HG03175 (cell line): ENCODE measurements at regions not wholly inside any gene's neighbourhood (a gene's known extent, or its start where the extent isn't known, plus 50 kb on each side); places are given as distances from the start of the nearest gene placed in this dataset.

Experiments used
- ATAC-seq: cut with Tn5 transposase; IDR thresholded peaks from one replicate; pipeline ENCODE4 v1.9.1; 2021; ENCODE audit warnings: mild to moderate bottlenecking, moderate library complexity; ENCODE audit not compliant: unreplicated experiment

DNA sequence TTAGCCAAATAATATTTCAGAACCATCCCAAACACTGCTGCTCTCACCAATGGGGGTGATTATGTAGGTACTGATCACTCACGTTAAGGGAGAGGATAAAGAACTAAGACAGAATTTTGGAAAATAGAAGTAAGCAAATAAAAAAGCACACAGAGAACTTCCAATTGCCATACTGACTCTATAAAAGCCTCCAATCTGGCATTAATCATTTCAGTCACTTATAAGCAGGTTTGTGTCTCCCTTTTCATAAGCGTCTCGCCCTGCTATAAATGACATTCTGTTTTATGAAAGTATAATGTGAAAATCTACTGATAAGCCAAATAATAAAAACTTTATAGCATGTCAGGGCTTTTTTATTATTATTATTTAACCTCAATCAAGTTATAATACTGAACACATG lies 435.2 kb downstream of the ETNK1 start:
- ATAC-seq = no peak

DNA sequence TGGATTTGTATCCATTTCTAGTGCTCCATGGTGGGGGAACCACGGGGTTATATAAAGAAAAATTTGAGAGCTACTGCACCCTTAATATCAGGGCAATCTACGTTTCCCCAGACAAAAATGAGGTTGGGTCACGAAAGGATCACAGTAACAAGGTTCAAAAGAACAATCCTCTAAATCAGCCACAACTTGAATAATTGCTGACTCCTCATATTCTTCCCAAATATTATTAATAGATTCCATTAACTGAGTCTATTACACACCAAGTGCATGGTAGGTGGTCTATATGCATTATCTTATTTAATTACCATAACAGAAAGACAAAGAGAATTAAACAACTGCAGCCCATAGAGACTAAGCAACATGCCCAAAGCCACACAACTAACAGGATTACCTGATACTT lies 438.2 kb downstream of the ETNK1 start:
- no peak for ATAC-seq

DNA sequence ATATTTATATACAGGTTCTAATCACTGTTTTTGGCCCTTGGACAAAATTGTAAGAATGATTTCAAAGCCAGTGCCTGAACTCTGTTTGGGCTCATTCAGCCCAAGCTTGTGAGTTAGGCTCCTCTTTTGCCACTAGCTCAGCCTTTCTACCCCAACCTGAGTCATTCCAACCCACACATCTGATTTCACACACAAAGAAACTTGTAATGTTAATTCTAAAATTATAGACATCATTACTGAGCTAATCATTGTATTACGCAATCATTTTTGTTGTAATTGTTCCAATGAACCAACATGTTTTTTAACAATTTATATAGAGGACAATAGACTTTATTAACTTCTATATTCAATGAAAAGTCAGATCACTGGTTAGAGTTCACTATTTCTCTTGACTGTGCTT lies 441.1 kb downstream of the ETNK1 start:
- no peak for ATAC-seq

DNA sequence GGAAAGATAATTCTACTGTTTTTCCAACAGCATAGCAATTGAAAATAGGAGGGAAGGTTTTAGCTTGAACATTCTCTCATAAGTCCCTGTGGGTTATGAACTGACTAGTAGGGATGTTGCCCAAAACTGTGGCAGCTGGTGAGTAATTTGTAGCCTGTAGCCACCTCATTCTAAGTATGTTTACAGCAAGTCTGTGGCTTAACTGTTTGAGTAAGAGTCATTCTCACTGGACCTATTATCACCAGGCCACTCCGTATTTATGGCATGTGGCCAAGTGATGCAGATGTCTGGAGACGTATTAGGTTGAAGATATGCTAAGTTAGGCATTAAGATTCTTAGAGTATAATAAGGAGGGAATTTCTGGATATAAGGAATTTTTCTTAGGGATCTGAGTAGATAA lies 458.3 kb downstream of the ETNK1 start:
- ATAC-seq = peak; percentile 57

DNA sequence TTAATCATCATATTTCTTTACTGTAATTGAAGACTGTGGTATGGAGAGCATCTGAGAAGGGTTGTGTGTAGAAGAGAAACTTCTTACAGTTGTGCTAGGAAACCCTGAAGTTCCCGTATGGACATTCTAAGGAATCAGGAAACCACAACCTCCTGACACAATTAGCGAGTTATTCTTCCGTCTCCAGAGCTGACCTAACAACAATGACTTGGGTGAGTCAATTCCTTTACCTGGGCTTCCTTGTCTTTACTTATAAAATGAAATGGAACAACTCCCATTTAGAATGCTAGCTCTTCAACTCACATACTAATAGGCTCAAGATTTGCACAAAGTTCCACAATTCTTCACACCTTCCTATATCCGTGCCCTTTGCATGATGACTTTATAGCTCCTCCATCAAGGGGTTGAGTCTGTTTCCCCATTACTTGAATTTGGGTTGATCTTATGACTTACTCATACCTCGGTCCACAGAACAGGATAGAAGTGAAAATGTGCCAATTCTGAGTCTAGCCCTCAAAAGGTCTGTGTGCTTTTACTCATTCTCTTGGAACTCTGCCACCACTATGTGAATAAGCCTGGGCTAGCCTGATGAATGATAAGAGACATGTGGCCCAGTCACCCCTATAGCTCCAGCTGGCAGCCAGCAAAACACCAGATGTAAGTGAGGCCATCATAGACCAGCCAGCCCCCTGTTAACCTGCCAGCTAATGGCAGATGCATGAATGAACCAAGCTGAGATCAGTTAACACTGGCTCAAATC lies 459.4 kb downstream of the ETNK1 start:
- no peak for ATAC-seq

DNA sequence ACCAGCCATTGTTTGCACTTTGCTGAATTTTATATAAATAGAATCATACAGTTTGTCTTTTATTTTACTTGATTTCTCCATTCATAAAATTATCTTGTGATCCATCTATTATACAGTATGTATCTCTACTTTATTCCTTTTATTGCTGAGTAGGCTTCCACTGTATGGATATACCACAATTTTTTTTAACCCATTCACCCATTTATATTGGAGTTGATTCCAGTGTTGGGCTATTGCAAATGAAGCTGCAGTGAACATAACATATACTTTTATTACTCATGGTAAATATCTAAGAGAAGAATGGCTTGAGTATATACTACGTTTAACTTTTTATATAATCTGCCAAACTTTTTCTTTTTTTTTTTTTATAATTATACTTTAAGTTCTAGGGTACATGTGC lies 463.6 kb downstream of the ETNK1 start:
- no peak for ATAC-seq

DNA sequence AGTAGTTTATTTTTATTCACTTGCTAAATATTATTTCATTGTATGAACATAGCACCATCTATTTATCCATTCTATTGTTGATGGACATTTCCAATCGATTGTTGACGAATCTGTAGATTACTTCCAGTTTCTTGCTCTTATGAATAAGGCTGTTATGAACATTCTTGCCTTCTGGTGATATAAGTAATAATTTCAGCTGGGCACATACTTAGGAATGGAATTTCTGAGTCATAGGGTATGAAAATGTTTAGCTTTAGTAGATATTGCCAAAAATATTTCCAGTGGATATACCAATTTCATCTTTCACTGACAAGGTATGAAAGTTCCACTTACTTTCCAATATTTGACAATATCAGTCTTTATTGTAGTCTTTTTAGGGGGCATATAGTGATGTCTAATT lies 468.5 kb downstream of the ETNK1 start:
- no peak for ATAC-seq

DNA sequence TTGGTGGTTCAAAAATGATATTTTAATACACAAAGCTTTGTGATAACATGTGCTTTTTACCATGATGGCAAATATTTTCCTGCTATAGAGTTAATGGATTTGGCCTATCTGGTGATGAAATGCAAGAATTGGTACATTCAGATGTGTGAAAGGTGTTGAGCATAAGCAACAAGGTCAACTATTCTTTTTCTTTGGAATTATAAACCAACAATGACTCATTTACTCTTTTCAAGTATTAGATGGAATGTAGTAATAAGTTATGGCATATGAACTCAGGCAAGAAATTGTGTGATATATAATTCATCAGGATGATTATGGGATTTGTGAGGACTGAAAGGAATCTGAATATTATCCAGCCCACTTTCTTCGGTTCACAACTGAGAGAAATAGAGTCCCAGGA lies 471.4 kb downstream of the ETNK1 start:
- ATAC-seq = no peak

DNA sequence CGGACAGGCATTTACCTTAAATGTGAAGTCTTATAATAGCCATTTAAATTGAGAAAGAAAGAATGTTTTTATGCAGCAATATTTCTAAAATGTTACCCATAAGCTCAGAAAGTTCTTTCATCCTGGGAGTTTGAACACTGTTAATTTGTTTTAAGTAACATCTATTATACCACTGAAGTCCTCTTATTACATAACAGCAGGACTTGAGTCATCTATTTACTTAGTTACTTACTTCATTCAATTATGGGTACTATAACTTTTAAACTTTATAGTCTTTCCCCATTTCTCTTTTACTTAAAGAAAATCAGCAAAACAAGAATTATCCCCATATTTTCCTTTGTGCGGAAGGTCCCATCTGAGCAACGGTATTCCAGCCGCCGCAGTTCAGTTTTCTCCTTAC lies 473.1 kb downstream of the ETNK1 start:
- no peak for ATAC-seq

DNA sequence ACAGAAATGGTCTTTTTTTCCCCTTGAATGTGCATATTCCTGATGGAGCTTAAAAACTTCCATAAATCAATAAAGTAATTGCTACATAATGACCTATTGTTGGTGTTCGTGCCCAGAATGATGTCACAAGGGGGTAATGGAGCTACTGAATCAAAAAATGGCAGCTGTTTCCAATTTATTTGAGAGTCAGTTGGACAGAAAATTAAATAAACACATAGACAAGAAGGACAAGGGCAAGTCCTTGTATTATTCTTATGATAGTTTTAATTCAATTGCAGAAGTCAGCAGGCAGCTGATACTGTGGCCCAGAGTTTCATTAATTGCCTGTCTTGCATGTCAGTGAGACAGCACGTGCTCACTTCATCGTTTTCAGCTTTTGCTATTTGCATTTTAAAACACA lies 473.5 kb downstream of the ETNK1 start:
- no peak for ATAC-seq

DNA sequence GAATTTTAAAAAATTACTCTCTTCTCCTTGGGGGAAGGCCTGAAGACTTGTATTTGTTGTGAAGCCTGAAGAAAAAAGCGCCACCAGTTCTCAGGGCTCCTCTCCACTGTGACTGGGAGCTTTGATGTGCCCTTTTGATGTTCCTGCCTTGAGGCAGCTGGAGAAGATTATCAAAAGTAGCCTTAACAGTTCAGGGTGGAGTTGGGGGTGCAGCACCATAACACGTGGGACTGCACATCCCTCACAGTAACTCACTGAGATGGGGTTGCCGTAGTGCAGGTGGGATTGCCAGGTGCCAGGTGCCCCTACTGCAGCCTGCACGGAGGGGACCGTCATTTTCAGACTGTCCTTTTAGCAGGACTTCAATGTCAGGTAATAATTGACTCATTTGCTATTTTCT lies 474.1 kb downstream of the ETNK1 start:
- no peak for ATAC-seq

DNA sequence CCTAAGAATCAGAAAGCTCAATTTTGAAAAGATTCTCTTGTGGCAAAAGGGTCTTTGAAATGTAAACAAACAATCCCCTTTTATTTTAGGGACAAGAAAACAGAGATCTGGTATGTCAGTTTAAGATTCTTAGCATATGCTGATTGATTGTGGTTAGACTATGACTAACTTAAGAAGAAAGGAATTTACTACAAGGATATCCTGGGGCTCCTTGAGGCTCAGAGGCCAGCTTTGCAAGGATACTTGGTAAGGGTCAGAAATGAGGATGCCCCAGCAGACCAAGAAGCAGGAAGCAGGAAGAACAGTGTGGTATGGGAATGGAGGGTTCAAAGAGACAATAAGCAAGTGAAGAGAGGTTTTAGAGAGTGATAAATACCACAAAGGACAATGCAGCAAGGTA lies 474.6 kb downstream of the ETNK1 start:
- ATAC-seq = no peak

DNA sequence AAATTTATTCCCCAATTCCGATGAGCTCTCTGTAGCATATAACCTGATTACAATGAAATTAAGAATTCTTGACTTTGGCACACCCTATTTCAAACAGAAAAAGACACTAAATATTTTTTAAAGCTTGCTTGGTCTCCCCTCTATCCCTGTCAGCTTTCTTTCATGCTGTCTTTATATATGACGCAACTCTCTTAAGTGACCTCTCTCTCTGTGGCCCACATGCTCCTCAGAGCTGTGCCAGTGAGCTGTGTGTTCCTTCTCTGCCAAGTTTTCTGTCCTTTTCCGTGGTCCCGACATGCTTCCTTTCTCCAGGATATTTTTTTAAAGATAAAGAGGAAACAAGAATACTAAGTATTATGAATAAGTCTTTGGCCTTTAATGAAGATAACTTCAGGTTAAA lies 484.0 kb downstream of the ETNK1 start:
- ATAC-seq = no peak

DNA sequence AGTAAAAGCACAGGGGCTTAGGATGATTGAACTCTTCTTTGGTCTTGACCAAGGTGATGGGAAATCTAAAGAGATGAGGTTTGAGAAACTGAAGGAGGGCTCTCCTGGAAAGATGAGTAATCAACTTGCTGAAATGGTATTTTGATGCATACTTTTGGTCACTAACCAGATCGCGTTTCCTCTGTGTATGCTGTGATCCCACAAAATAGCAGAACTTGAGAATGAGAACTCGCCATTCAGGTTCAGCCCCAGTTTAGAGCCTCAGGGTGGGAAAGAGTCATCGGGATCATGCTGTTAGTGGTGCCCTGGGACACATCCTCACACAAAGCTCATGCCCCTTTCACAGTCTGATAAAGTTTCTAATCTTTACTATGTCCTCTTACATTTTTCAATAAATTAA lies 488.8 kb downstream of the ETNK1 start:
- no peak for ATAC-seq

DNA sequence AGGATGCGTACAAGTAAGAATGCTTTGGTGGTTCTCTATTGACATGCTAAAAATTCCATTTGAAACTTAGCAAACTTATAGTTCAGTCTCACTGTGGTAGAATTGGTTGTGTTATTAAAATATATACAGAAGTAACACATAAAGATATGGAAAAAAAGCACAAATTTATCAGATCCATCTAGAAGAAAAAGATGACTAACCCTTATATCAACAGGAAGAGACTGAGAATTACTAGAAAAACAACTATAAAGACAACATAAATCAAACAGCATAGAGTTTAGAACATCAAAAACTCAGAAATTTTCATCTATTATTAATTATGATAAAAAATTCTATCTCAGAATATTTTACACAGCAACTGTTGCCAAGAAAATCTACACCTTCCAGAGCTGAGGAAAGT lies 491.0 kb downstream of the ETNK1 start:
- no peak for ATAC-seq

DNA sequence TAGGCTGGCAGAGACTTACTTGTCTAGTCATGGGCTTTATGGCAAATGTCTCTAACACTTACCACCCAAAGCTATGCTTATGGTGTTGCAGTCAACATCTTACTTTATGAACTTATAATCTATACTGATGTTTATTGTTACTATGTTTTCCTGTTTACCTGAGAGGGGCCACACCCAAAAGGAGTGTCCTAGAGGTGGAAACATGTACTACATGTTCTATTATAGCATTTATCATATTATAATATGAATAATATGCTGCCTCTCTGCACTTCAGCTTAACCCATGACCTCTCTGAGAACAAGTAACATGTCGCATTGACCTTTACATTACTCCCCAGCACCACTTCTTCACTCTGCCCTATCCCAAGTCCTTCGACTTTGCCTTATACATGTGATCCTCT lies 501.8 kb downstream of the ETNK1 start:
- no peak for ATAC-seq

DNA sequence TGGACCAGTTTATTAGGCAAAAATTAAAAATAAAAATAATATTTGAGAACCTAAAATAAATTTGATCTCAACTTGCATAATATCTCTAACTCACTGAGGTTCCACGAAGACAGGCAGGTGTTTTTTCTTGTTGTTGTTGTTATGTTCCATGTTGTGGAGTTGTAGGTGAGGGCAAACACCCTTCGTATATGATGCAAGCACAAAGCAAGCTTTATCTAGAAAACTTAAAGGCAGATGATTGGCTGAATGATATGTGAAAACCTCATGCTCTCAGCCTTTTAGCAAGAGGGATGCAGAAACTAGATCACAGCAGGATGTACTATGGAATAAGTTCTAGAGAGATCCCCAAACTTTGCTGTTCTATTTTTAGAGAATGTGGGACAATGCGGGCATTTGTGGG lies 502.7 kb downstream of the ETNK1 start:
- no peak for ATAC-seq

DNA sequence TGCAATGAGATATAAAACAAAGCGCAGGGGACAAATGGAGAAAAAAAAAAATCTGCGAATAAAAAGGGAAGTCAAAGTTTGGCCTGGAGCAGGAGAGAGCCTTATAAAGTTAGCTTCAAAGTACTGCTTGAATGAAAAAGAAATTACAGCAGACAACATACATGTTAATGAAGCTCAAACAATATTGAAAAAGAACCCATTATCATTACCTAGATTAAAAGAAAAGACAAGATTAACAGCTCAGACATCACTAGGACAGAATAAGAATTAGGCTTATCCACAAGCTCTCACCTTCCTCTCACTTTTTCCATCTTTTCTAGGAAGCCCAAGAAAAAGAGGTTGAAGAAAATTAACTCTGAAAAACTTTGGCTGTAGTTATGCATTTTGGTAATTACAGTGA lies 503.5 kb downstream of the ETNK1 start:
- no peak for ATAC-seq

DNA sequence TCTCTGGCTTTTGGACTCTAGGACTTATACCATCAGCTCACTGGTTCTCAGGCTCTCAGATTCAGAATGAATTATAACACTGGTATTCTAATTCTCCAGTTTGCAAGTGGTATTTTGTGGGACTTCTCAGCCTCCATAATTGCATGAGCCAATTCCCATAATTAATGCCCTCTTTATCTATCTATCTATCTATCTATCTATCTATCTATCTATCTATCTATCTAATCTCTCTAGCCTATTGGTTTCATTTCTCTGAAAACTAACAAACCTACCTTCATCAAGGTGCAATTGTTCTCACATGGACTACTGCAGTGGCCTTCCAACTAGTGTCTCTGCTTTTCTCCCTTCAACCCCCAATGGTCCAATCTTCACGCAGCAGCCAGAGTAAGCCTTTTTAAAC lies 507.4 kb downstream of the ETNK1 start:
- no peak for ATAC-seq

DNA sequence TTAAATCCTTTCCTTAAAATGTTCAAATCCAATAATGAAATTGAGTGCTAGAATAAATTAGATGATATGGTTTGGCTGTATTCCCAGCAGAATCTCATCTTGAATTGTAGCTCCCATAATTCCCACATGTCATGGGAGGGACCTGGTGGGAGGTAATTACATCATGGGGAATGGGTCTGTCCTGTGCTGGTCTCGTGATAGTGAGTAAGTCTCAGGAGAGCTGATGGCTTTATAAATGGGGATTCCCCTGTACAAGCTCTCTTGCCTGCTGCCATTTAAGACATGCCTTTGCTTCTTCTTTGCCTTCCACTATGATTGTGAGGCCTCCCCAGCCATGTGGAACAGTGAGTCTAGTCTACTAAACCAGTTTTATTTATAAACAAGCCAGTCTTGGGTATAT lies 508.5 kb downstream of the ETNK1 start:
- no peak for ATAC-seq

DNA sequence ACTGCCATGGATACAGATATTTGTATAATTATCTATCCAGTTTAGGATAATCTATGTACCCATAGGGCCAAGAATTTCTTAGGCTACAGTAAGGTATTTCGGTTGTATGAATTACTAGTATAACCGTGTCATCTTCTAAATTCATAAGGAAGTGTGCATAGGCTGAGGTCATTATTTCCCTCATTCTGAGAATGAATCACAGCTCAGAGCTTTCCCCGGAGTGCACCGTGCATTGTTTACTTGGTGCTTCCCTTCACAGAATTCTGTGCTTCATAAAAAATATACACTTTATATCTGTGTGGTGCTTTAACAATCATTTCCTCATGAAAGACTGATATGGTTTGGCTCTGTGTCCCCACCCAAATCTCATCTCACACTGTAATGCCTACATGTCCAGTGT lies 514.1 kb downstream of the ETNK1 start:
- ATAC-seq = no peak

DNA sequence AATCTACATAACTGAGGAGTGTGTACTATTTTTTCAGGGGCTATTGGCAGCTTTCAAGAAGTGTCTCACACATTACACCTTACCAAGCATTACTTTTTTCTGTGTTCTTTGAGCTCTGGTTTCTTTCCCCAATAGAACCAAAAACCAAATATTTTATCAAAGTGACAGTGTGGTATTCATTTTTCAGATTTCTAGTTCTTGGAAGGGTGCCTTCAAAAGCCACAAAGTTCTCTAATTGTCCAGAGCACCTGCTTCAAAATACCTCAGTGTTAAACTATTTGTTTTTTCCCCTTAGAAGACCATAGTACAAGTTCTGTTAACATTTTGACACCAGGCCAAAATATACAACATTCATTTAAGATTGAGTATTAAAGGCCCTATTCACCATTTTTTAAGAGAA lies 515.7 kb downstream of the ETNK1 start:
- ATAC-seq = no peak

DNA sequence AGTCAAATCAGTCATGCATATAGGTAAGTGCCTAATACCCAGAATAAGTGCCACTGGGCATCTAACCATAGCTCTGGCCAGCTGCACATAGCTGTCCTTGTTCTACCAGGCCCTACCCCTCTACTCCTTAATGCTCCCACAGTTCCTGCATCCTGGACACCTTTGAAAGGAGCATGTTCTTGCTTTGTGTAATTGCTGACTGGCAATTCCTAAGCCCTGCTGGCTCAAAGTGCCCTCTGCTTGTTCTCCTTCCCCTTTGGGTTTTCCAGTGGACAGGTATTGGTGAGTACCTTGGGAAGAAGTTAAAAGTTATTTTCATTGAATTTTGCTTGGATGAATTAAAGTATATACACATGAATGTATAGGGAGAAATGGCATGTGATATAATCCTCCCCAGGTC lies 516.4 kb downstream of the ETNK1 start:
- no peak for ATAC-seq
